SH-SY5Y (cell line): ENCODE measurements at regions not wholly inside any gene's neighbourhood (a gene's known extent, or its start where the extent isn't known, plus 50 kb on each side); places are given as distances from the start of the nearest gene placed in this dataset.

Source experiments
- GATA2 ChIP-seq: IDR thresholded peaks from 2 replicates; pipeline ENCODE4 v1.6.1; 2011; ENCODE audit warnings: mild to moderate bottlenecking, low read depth, low read length
- GATA3 ChIP-seq: IDR thresholded peaks from 2 replicates; pipeline ENCODE4 v1.6.1; 2011; ENCODE audit warnings: low read depth, mild to moderate bottlenecking, low read length, moderate library complexity

GRCh38 chr6:114588726-114589125 lies 245.9 kb upstream of the HS3ST5 start:
- no peak for TF ChIP-seq GATA2
- no peak for TF ChIP-seq GATA3
